ENCODE measurements at regions not wholly inside any gene's neighbourhood (a gene's known extent, or its start where the extent isn't known, plus 50 kb on each side); places are given as distances from the start of the nearest gene placed in this dataset.
"Not testable (repeated sequence)": the region's sequence is repeated elsewhere in the genome, so short reads cannot be mapped to it uniquely, and the experiment has no call there.

- DNase-seq, result no peak
- no peak overlapping the region for H3K27ac ChIP-seq (ENCODE audit: low read length)
- no CpG with 5 or more reads among the region's 1 CpG for WGBS (ENCODE audit: insufficient coverage)
- no peaks in the 10 kb centered on the region for H3K4me1 ChIP-seq (ENCODE audit: control insufficient read depth, insufficient read depth, low read length)
- no peak overlapping the region for H3K4me3 ChIP-seq (ENCODE audit: low read length)
- no peaks in the 10 kb centered on the region for H3K36me3 ChIP-seq (ENCODE audit: control insufficient read depth, insufficient read depth, low read length)
- peaks cover 7% of the 10 kb centered on the region for H3K9me3 ChIP-seq (replicated peaks; ENCODE audit: control insufficient read depth, low read depth, low read length)
- H3K27me3 ChIP-seq (ENCODE audit: control insufficient read depth, insufficient read depth, low read length), result no peaks in the 10 kb centered on the region
These were observed 264.3 kb downstream of the RPAP3 start for GRCh38 chr12:47441490-47441889.

- Histone ChIP-seq H3K4me1 (ENCODE audit: control insufficient read depth, insufficient read depth, low read length) (no peaks in the 10 kb centered on the region), H3K4me3 (ENCODE audit: low read length) (no peak overlapping the region), H3K27ac (ENCODE audit: low read length) (no peak overlapping the region), H3K9me3 (replicated peaks; ENCODE audit: control insufficient read depth, low read depth, low read length) (peaks cover 6% of the 10 kb centered on the region), H3K36me3 (ENCODE audit: control insufficient read depth, insufficient read depth, low read length) (no peaks in the 10 kb centered on the region), H3K27me3 (ENCODE audit: control insufficient read depth, insufficient read depth, low read length) (no peaks in the 10 kb centered on the region)
- no CpG with 5 or more reads among the region's 1 CpG for WGBS (ENCODE audit: insufficient coverage)
- no peak for DNase-seq
These were observed 267.7 kb downstream of the RPAP3 start for GRCh38 chr12:47438175-47438574.

- Histone ChIP-seq H3K27ac (ENCODE audit: low read length) (no peak overlapping the region), H3K4me1 (ENCODE audit: control insufficient read depth, insufficient read depth, low read length) (no peaks in the 10 kb centered on the region), H3K27me3 (ENCODE audit: control insufficient read depth, insufficient read depth, low read length) (no peaks in the 10 kb centered on the region), H3K9me3 (replicated peaks; ENCODE audit: control insufficient read depth, low read depth, low read length) (peaks cover 4% of the 10 kb centered on the region), H3K36me3 (ENCODE audit: control insufficient read depth, insufficient read depth, low read length) (no peaks in the 10 kb centered on the region), H3K4me3 (ENCODE audit: low read length) (no peak overlapping the region)
- DNase-seq, result no peak
These were observed 268.3 kb downstream of the RPAP3 start for GRCh38 chr12:47437570-47437969.

GRCh38 chr12:47433876-47434275, 272.0 kb downstream of the RPAP3 start:
- no peak overlapping the region for H3K4me3 ChIP-seq (ENCODE audit: low read length)
- H3K36me3 ChIP-seq (ENCODE audit: control insufficient read depth, insufficient read depth, low read length), result no peaks in the 10 kb centered on the region
- H3K27ac ChIP-seq (ENCODE audit: low read length), result no peak overlapping the region
- H3K9me3 ChIP-seq (replicated peaks; ENCODE audit: control insufficient read depth, low read depth, low read length), result peaks cover 2% of the 10 kb centered on the region
- H3K27me3 ChIP-seq (ENCODE audit: control insufficient read depth, insufficient read depth, low read length), result no peaks in the 10 kb centered on the region
- DNase-seq, result no peak
- H3K4me1 ChIP-seq (ENCODE audit: control insufficient read depth, insufficient read depth, low read length), result no peaks in the 10 kb centered on the region

- H3K27me3 ChIP-seq (ENCODE audit: control insufficient read depth, insufficient read depth, low read length); H3K27ac ChIP-seq (ENCODE audit: low read length); H3K36me3 ChIP-seq (ENCODE audit: control insufficient read depth, insufficient read depth, low read length); H3K9me3 ChIP-seq (replicated peaks; ENCODE audit: control insufficient read depth, low read depth, low read length); H3K4me3 ChIP-seq (ENCODE audit: low read length); H3K4me1 ChIP-seq (ENCODE audit: control insufficient read depth, insufficient read depth, low read length); DNase-seq: not testable (repeated sequence)
- WGBS (ENCODE audit: insufficient coverage), result 96% methylated on average over 18 of the region's 21 CpGs
These were observed 279.0 kb downstream of the RPAP3 start for GRCh38 chr12:47426678-47427309.

- no peaks in the 10 kb centered on the region for H3K9me3 ChIP-seq (replicated peaks; ENCODE audit: control insufficient read depth, low read depth, low read length)
- WGBS (ENCODE audit: insufficient coverage), result 38% methylated on average over 1 of the region's 2 CpGs
These were observed 283.2 kb downstream of the RPAP3 start for GRCh38 chr12:47422611-47423010.

GRCh38 chr12:47419497-47419896, 286.3 kb downstream of the RPAP3 start:
- Histone ChIP-seq H3K27me3 (ENCODE audit: control insufficient read depth, insufficient read depth, low read length) (no peaks in the 10 kb centered on the region), H3K4me1 (ENCODE audit: control insufficient read depth, insufficient read depth, low read length) (no peaks in the 10 kb centered on the region), H3K4me3 (ENCODE audit: low read length) (no peak overlapping the region), H3K27ac (ENCODE audit: low read length) (no peak overlapping the region), H3K36me3 (ENCODE audit: control insufficient read depth, insufficient read depth, low read length) (no peaks in the 10 kb centered on the region), H3K9me3 (replicated peaks; ENCODE audit: control insufficient read depth, low read depth, low read length) (no peaks in the 10 kb centered on the region)
- DNase-seq, result no peak
- WGBS (ENCODE audit: insufficient coverage), result no CpG with 5 or more reads among the region's 2 CpGs

More at GRCh38 chr12:47422611-47423010, 283.2 kb downstream of the RPAP3 start:
- no peaks in the 10 kb centered on the region for H3K4me1 ChIP-seq (ENCODE audit: control insufficient read depth, insufficient read depth, low read length)
- H3K4me3 ChIP-seq (ENCODE audit: low read length), result no peak overlapping the region
- no peak overlapping the region for H3K27ac ChIP-seq (ENCODE audit: low read length)
- H3K36me3 ChIP-seq (ENCODE audit: control insufficient read depth, insufficient read depth, low read length), result no peaks in the 10 kb centered on the region
- H3K27me3 ChIP-seq (ENCODE audit: control insufficient read depth, insufficient read depth, low read length), result no peaks in the 10 kb centered on the region
- no peak for DNase-seq

GRCh38 chr12:47417955-47418354, 287.9 kb downstream of the RPAP3 start:
- WGBS (ENCODE audit: insufficient coverage), result no CpG with 5 or more reads among the region's 1 CpG
- Histone ChIP-seq H3K4me3 (ENCODE audit: low read length) (no peak overlapping the region), H3K9me3 (replicated peaks; ENCODE audit: control insufficient read depth, low read depth, low read length) (no peaks in the 10 kb centered on the region), H3K4me1 (ENCODE audit: control insufficient read depth, insufficient read depth, low read length) (no peaks in the 10 kb centered on the region), H3K27me3 (ENCODE audit: control insufficient read depth, insufficient read depth, low read length) (no peaks in the 10 kb centered on the region), H3K36me3 (ENCODE audit: control insufficient read depth, insufficient read depth, low read length) (no peaks in the 10 kb centered on the region), H3K27ac (ENCODE audit: low read length) (no peak overlapping the region)
- DNase-seq, result no peak

GRCh38 chr12:47417121-47417520, 288.7 kb downstream of the RPAP3 start:
- Histone ChIP-seq H3K9me3 (replicated peaks; ENCODE audit: control insufficient read depth, low read depth, low read length) (no peaks in the 10 kb centered on the region), H3K4me3 (ENCODE audit: low read length) (no peak overlapping the region), H3K27ac (ENCODE audit: low read length) (no peak overlapping the region), H3K36me3 (ENCODE audit: control insufficient read depth, insufficient read depth, low read length) (no peaks in the 10 kb centered on the region), H3K27me3 (ENCODE audit: control insufficient read depth, insufficient read depth, low read length) (no peaks in the 10 kb centered on the region), H3K4me1 (ENCODE audit: control insufficient read depth, insufficient read depth, low read length) (no peaks in the 10 kb centered on the region)
- 100% methylated on average over 1 of the region's 6 CpGs for WGBS (ENCODE audit: insufficient coverage)
- no peak for DNase-seq

- Histone ChIP-seq H3K4me3 (ENCODE audit: low read length) (no peak overlapping the region), H3K27me3 (ENCODE audit: control insufficient read depth, insufficient read depth, low read length) (no peaks in the 10 kb centered on the region), H3K27ac (ENCODE audit: low read length) (no peak overlapping the region), H3K9me3 (replicated peaks; ENCODE audit: control insufficient read depth, low read depth, low read length) (no peaks in the 10 kb centered on the region), H3K4me1 (ENCODE audit: control insufficient read depth, insufficient read depth, low read length) (no peaks in the 10 kb centered on the region), H3K36me3 (ENCODE audit: control insufficient read depth, insufficient read depth, low read length) (no peaks in the 10 kb centered on the region)
- DNase-seq, result no peak
- WGBS (ENCODE audit: insufficient coverage), result 29% methylated on average over 3 of the region's 4 CpGs
These were observed 290.8 kb downstream of the RPAP3 start for GRCh38 chr12:47415054-47415453.

- 63% methylated on average over 2 of the region's 3 CpGs for WGBS (ENCODE audit: insufficient coverage)
- Histone ChIP-seq H3K36me3 (ENCODE audit: control insufficient read depth, insufficient read depth, low read length) (no peaks in the 10 kb centered on the region), H3K27me3 (ENCODE audit: control insufficient read depth, insufficient read depth, low read length) (no peaks in the 10 kb centered on the region), H3K9me3 (replicated peaks; ENCODE audit: control insufficient read depth, low read depth, low read length) (no peaks in the 10 kb centered on the region), H3K27ac (ENCODE audit: low read length) (no peak overlapping the region), H3K4me1 (ENCODE audit: control insufficient read depth, insufficient read depth, low read length) (no peaks in the 10 kb centered on the region), H3K4me3 (ENCODE audit: low read length) (no peak overlapping the region)
- no peak for DNase-seq
These were observed 291.3 kb downstream of the RPAP3 start for GRCh38 chr12:47414511-47414910.

Data from muscle of leg (tissue), 3 donors.